ENCODE measurements at regions not wholly inside any gene's neighbourhood (a gene's known extent, or its start where the extent isn't known, plus 50 kb on each side); places are given as distances from the start of the nearest gene placed in this dataset.

DNA sequence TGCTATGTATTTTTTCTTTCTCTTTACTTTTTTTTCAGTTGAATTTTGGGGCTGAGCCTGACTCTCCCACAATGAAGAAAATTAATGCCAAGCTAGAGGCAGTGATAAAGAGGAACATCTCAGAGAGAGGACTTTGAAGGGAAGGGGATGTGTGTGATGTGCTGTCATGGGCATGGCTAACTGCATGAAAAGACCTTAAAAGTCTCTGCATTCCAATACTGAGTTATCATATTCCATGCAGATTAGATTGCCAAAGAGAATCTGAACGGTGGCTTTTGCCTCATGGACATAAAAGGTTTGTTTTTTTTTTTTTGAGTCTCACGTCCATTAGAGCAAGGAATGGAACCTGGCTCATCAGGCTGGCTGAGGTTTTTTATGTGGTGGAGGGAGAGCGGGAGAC is 213.9 kb downstream of the PIK3C3 start:
- H3K27me3 ChIP-seq (ENCODE audit: control insufficient read depth, insufficient read depth, low read length), result no peaks in the 10 kb centered on the region
- no peaks in the 10 kb centered on the region for H3K4me1 ChIP-seq (ENCODE audit: control insufficient read depth, insufficient read depth, low read length)
- H3K9ac ChIP-seq (ENCODE audit: low read length), result no peak overlapping the region
- H3K9me3 ChIP-seq (ENCODE audit: control insufficient read depth, insufficient read depth, low read depth, low read length), result no peaks in the 10 kb centered on the region
- no peaks in the 10 kb centered on the region for H3K36me3 ChIP-seq (ENCODE audit: control insufficient read depth, insufficient read depth, low read length)
- H3K27ac ChIP-seq (ENCODE audit: low read depth, low read length), result no peak overlapping the region
- H3K4me3 ChIP-seq (ENCODE audit: low read depth, low read length), result no peak overlapping the region

DNA sequence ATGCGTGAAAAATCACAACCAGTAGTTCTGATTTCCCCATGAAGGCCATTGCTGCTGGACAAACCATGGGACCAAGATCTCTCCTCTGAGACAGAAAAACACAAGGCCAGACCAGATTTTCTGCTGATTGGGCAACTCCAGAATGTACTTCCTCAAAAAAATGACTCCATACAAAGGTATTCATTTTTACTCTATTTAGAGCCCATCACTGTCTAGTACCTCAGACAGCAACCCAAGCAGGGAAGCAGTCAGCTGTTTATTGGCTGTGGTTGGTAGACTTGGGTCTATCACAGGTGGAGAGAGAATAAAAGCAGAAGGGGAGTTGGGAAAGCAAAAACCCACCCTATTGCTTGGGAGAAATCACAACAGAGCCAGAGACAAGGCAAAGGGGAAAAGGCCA is 219.9 kb downstream of the PIK3C3 start:
- no peaks in the 10 kb centered on the region for H3K27me3 ChIP-seq (ENCODE audit: control insufficient read depth, insufficient read depth, low read length)
- H3K4me3 ChIP-seq (ENCODE audit: low read depth, low read length), result no peak overlapping the region
- no peaks in the 10 kb centered on the region for H3K4me1 ChIP-seq (ENCODE audit: control insufficient read depth, insufficient read depth, low read length)
- no peaks in the 10 kb centered on the region for H3K36me3 ChIP-seq (ENCODE audit: control insufficient read depth, insufficient read depth, low read length)
- H3K27ac ChIP-seq (ENCODE audit: low read depth, low read length), result no peak overlapping the region
- no peak overlapping the region for H3K9ac ChIP-seq (ENCODE audit: low read length)
- H3K9me3 ChIP-seq (ENCODE audit: control insufficient read depth, insufficient read depth, low read depth, low read length), result no peaks in the 10 kb centered on the region

DNA sequence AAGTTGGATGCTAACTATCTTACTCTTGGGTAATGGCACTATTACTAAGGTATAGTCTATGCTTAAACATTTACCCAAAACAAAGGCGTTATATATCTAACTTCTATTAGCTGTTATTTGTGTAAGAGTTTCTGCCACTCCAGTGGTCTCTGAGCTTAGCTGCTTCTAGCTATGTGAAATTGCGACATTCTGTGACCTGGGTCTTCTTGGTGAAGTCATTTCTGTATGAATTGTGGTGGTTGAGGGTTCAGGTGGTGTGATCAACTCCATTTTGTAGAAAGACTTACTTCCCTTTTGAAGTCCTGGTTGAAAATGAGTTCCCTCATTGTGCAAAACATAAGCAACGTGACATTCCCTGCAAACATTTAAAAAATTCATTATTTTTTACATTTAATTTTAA is 221.6 kb downstream of the PIK3C3 start:
- no peaks in the 10 kb centered on the region for H3K27me3 ChIP-seq (ENCODE audit: control insufficient read depth, insufficient read depth, low read length)

DNA sequence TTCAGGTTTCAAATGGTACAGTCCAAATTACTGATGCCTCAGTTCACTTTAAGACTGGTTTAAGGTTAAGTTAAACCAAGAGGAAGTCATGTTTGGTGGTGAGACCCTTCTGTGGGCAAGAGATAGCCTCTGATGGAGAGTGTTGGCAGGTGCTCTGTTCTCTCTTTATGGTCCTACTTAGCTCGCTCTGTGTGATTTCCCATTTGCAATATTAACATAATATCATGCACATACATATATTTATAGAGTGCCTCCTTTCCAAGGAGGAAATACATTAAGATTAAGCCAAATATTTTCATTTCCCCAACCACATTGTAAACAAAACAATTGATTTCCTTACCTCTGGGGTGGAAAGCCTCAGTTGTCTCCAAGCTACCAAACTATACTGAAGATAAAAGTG is 222.4 kb downstream of the PIK3C3 start:
- H3K27ac ChIP-seq (ENCODE audit: low read depth, low read length), result no peak overlapping the region
- no peaks in the 10 kb centered on the region for H3K9me3 ChIP-seq (ENCODE audit: control insufficient read depth, insufficient read depth, low read depth, low read length)
- H3K27me3 ChIP-seq (ENCODE audit: control insufficient read depth, insufficient read depth, low read length), result no peaks in the 10 kb centered on the region
- H3K4me1 ChIP-seq (ENCODE audit: control insufficient read depth, insufficient read depth, low read length), result no peaks in the 10 kb centered on the region
- H3K4me3 ChIP-seq (ENCODE audit: low read depth, low read length), result no peak overlapping the region
- no peak overlapping the region for H3K9ac ChIP-seq (ENCODE audit: low read length)
- no peaks in the 10 kb centered on the region for H3K36me3 ChIP-seq (ENCODE audit: control insufficient read depth, insufficient read depth, low read length)

More for the DNA sequence above, 221.6 kb downstream of the PIK3C3 start:
- H3K27ac ChIP-seq (ENCODE audit: low read depth, low read length), result no peak overlapping the region
- no peaks in the 10 kb centered on the region for H3K9me3 ChIP-seq (ENCODE audit: control insufficient read depth, insufficient read depth, low read depth, low read length)
- H3K4me1 ChIP-seq (ENCODE audit: control insufficient read depth, insufficient read depth, low read length), result no peaks in the 10 kb centered on the region
- no peak overlapping the region for H3K9ac ChIP-seq (ENCODE audit: low read length)
- no peak overlapping the region for H3K4me3 ChIP-seq (ENCODE audit: low read depth, low read length)
- H3K36me3 ChIP-seq (ENCODE audit: control insufficient read depth, insufficient read depth, low read length), result no peaks in the 10 kb centered on the region

DNA sequence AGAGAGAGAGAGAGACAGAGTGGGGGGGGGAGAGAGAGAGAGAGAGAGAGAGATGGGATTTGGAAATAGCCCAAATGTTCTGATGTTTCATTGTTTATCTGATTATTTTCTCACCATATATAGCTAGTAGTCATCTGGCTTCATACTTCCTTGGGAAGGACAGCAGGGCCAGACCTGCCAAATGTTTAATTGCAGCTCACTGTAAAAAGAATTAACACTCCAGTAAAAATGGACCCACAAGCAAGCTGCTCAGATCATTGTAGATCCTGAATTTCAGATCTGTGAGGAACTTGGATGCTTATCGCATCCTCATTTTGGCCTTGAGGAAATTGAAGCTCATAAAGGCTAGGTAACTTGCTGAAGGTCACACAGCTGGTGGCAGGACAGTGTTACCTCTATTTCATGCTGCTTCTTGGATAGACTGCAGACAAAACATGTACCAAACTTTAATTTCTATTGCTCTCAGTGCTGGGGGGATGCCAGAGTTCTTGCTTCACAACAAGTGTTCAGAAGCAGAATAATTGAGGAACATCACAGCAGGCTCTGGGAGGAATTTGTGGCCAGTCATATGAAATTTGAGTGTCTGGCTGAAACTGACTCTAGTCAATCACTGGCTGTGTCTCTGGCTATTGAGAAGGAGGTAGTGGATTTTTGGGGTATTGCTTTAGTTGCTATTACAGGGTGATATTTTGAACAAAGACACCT is 223.5 kb downstream of the PIK3C3 start:
- H3K4me3 ChIP-seq (ENCODE audit: low read depth, low read length), result no peak overlapping the region

DNA sequence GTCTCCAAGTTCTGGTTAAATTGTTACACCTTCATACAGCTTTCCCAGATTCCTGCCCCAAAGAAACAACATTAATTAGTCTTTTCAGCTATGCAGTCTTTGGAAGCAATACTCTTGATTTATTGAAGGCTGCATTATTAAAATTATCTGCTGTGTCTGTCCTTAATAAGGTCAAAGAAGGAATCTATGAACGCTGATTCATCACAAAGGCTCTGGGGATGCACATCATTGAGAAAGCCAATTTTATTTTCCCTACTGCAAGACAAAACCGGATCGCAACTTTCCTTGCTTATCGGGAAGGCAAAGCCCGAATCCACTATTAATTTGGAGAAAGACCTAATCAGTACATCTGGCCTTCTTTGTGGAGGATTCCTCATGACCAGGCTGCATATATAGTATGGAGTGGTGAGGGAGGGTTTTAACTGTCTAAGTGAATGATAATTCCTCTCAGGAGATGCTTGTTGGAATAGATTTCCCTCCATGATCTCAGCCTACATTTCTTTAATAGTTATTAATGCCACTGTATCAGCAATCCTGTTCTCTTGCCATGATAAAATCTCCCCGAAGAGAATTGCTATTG is 224.6 kb downstream of the PIK3C3 start:
- H3K4me1 ChIP-seq (ENCODE audit: control insufficient read depth, insufficient read depth, low read length), result no peaks in the 10 kb centered on the region
- H3K27me3 ChIP-seq (ENCODE audit: control insufficient read depth, insufficient read depth, low read length), result no peaks in the 10 kb centered on the region
- H3K4me3 ChIP-seq (ENCODE audit: low read depth, low read length), result no peak overlapping the region
- H3K36me3 ChIP-seq (ENCODE audit: control insufficient read depth, insufficient read depth, low read length), result no peaks in the 10 kb centered on the region
- no peaks in the 10 kb centered on the region for H3K9me3 ChIP-seq (ENCODE audit: control insufficient read depth, insufficient read depth, low read depth, low read length)
- no peak overlapping the region for H3K9ac ChIP-seq (ENCODE audit: low read length)
- no peak overlapping the region for H3K27ac ChIP-seq (ENCODE audit: low read depth, low read length)

More for the DNA sequence above, 223.5 kb downstream of the PIK3C3 start:
- H3K36me3 ChIP-seq (ENCODE audit: control insufficient read depth, insufficient read depth, low read length), result no peaks in the 10 kb centered on the region
- no peaks in the 10 kb centered on the region for H3K4me1 ChIP-seq (ENCODE audit: control insufficient read depth, insufficient read depth, low read length)
- no peaks in the 10 kb centered on the region for H3K9me3 ChIP-seq (ENCODE audit: control insufficient read depth, insufficient read depth, low read depth, low read length)
- H3K27ac ChIP-seq (ENCODE audit: low read depth, low read length), result no peak overlapping the region
- H3K9ac ChIP-seq (ENCODE audit: low read length), result no peak overlapping the region
- H3K27me3 ChIP-seq (ENCODE audit: control insufficient read depth, insufficient read depth, low read length), result no peaks in the 10 kb centered on the region

DNA sequence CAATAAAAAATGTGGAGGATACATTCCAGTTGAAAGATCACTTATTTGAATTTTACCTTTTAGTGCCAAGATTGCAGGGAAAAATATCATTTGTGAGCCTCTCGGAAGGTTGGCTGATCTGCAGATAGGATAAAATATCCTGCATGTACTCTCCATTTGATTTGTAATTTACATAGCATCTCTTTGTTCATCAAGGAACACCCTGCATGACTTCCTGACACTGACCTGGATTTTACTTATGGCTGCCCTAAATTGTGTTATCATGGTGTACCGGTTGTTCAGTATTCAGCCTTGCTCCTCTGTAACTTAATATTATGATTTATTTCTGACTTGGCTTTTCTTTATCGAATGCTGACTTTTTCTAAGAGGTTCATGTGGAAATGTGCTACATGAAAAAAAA is 226.4 kb downstream of the PIK3C3 start:
- no peaks in the 10 kb centered on the region for H3K27me3 ChIP-seq (ENCODE audit: control insufficient read depth, insufficient read depth, low read length)
- no peaks in the 10 kb centered on the region for H3K9me3 ChIP-seq (ENCODE audit: control insufficient read depth, insufficient read depth, low read depth, low read length)
- H3K9ac ChIP-seq (ENCODE audit: low read length), result no peak overlapping the region
- H3K4me3 ChIP-seq (ENCODE audit: low read depth, low read length), result no peak overlapping the region
- no peak overlapping the region for H3K27ac ChIP-seq (ENCODE audit: low read depth, low read length)
- no peaks in the 10 kb centered on the region for H3K36me3 ChIP-seq (ENCODE audit: control insufficient read depth, insufficient read depth, low read length)
- H3K4me1 ChIP-seq (ENCODE audit: control insufficient read depth, insufficient read depth, low read length), result no peaks in the 10 kb centered on the region

DNA sequence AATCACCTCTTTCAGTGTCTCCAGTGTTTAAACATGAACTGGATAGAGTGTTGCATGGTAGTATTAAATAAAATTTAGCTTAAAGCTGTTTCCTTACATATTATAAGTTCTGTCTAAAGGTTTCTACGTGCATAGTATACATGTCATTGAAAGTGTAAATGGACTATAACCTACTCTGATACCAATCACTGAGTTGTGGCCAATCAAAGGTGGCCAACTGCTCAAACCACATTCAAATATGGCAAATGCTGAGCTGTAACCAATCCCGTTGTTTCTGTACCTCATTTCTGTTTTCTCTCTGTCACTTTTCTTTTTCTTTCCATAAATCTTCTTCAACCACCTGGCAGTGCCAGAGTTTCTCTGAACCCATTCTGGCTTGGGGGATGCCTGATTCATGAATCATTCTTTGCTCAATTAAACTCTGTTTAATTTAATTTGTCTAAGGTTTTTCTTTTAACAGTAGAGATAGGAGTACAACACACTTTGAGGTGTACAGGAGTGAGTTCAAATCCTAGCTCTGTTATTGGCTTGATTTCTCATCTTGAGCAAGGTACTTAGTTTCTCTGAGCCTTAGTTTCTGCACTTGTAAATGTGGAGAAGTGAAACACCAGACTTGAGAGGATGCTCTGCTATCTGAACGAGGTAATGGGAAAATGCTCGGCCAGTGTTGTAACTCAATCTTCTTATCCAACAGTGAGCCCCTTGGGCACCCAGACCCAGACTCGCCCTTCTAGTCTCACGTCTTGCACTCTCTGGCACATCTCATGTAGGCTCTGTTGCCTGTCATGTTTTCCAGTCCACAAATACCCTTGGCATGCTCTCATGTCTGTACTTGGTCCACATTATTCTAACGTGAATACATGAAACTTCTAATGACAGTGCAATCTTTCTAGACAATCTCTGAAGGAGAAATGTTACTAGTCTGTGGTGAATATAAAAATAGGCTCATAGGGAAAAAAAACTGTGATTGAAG is 228.0 kb downstream of the PIK3C3 start:
- H3K9ac ChIP-seq (ENCODE audit: low read length), result no peak overlapping the region
- H3K36me3 ChIP-seq (ENCODE audit: control insufficient read depth, insufficient read depth, low read length), result no peaks in the 10 kb centered on the region

DNA sequence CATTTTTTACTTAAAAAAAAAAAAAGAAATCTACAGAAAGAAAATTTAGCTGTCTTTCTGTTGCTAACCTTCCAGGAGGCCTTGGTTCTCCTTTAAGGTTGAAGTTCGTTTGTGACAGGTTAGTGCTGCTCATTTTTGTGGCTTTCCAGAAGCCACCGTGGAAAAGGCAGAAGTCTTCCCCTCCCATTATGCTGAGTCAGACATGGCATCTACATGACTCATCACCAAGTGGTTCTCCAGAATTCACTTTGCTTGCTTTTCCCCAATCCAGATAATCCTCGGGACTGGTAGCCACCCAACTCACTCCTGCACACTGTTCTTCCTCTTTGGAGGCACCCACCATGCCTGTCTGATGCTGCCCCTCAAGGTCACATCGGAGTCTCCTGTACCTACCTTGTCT is 228.7 kb downstream of the PIK3C3 start:
- Histone ChIP-seq H3K27ac (ENCODE audit: low read depth, low read length) (no peak overlapping the region), H3K4me3 (ENCODE audit: low read depth, low read length) (no peak overlapping the region)

More for the DNA sequence above, 228.0 kb downstream of the PIK3C3 start:
- Histone ChIP-seq H3K4me1 (ENCODE audit: control insufficient read depth, insufficient read depth, low read length) (no peaks in the 10 kb centered on the region), H3K9me3 (ENCODE audit: control insufficient read depth, insufficient read depth, low read depth, low read length) (no peaks in the 10 kb centered on the region), H3K27me3 (ENCODE audit: control insufficient read depth, insufficient read depth, low read length) (no peaks in the 10 kb centered on the region), H3K4me3 (ENCODE audit: low read depth, low read length) (no peak overlapping the region), H3K27ac (ENCODE audit: low read depth, low read length) (no peak overlapping the region)

DNA sequence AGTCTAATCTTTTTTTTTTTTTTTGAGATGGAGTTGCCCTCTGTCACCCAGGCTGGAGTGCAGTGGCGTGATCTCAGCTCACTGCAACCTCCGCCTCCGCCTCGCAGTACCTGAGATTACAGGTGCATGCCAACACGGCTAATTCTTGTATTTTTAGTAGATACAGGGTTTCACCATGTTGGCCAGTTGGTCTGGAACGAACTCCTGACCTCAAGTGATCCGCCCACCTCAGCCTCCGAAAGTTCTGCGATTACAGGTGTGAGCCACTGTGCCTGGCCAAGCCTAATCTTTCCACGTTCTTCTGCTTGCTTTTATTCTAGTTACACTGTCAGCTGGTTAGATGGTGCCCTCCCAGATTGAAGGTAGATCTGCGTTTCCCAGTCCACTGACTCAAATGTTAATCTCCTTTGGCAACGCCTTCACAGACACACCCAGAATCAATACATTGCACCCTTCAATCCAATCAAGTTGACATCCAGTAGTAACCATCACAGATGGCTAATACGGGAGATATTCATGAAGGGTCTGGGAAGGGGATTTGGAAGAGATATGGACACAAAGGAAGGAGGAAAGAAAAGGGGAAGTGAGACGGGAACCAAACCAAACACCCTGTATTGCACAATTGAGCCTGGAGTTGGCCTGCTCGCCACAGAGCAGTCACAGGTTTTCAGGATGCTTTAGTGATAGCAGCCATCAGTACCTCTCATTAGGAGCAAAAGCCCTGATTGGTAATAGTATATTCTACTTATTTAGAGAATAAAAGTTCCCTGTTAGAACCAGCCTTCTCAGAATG is 229.8 kb downstream of the PIK3C3 start:
- H3K27me3 ChIP-seq (ENCODE audit: control insufficient read depth, insufficient read depth, low read length), result no peaks in the 10 kb centered on the region
- no peak overlapping the region for H3K4me3 ChIP-seq (ENCODE audit: low read depth, low read length)
- no peak overlapping the region for H3K9ac ChIP-seq (ENCODE audit: low read length)
- H3K36me3 ChIP-seq (ENCODE audit: control insufficient read depth, insufficient read depth, low read length), result no peaks in the 10 kb centered on the region
- H3K9me3 ChIP-seq (ENCODE audit: control insufficient read depth, insufficient read depth, low read depth, low read length), result peaks cover 10% of the 10 kb centered on the region
- H3K4me1 ChIP-seq (ENCODE audit: control insufficient read depth, insufficient read depth, low read length), result no peaks in the 10 kb centered on the region
- H3K27ac ChIP-seq (ENCODE audit: low read depth, low read length), result no peak overlapping the region

More for the DNA sequence above, 228.7 kb downstream of the PIK3C3 start:
- Histone ChIP-seq H3K9ac (ENCODE audit: low read length) (no peak overlapping the region), H3K36me3 (ENCODE audit: control insufficient read depth, insufficient read depth, low read length) (no peaks in the 10 kb centered on the region), H3K27me3 (ENCODE audit: control insufficient read depth, insufficient read depth, low read length) (no peaks in the 10 kb centered on the region), H3K4me1 (ENCODE audit: control insufficient read depth, insufficient read depth, low read length) (no peaks in the 10 kb centered on the region), H3K9me3 (ENCODE audit: control insufficient read depth, insufficient read depth, low read depth, low read length) (no peaks in the 10 kb centered on the region)
